GM12878 (cell line): ENCODE measurements at regions not wholly inside any gene's neighbourhood (a gene's known extent, or its start where the extent isn't known, plus 50 kb on each side); places are given as distances from the start of the nearest gene placed in this dataset.

Experiments used
- ATAC-seq: fragments of 200-7000 bp; cut with Tn5 transposase; 3 replicates; pipeline ENCODE4 v1.9.1; 2020; ENCODE audit warnings: mild to moderate bottlenecking, moderate library complexity
- BruUV-seq: library from RNA; stranded (reverse); fragments of 400-500 nt; replicated peaks from 2 replicates; lab custom pipeline; 2021; lab: Mats Ljungman, UMichigan
- CTCF ChIA-PET: fragments of 300-600 bp; sonication (Branson Sonifier 250); formaldehyde crosslinking; extraction: SDS; loops from one replicate; lab custom pipeline; 2021; ENCODE audit warnings: inconsistent platforms; lab: Yijun Ruan, JAX
- POLR2A ChIA-PET: fragments of 350-600 bp; formaldehyde crosslinking; extraction: SDS; loops from one replicate; lab custom pipeline; 2021; ENCODE audit warnings: inconsistent platforms; lab: Charles Lee
- RAD21 ChIA-PET: fragments of 300-600 bp; sonication (Branson Sonifier 250); formaldehyde crosslinking; loops from one replicate; lab custom pipeline; 2023; ENCODE audit warnings: antibody characterized with exemption; ENCODE audit not compliant: unreplicated experiment; lab: Charles Lee
- SMC1A ChIA-PET: fragments of 300-600 bp; sonication (Branson Sonifier 250); formaldehyde crosslinking; loops from one replicate; lab custom pipeline; 2023; ENCODE audit not compliant: unreplicated experiment, uncharacterized antibody; lab: Charles Lee
- DNase-seq: peaks from one replicate; pipeline ENCODE4 v3.0.0-alpha.2; 2011; ENCODE audit warnings: low read depth, low spot score
- FAIRE-seq: peaks from 3 replicates; lab custom pipeline; 2011; peaks lifted over from hg19 to GRCh38; lab: Jason Lieb, UNC
- H2AFZ ChIP-seq: 2 replicates; pipeline ENCODE4 v1.6.0; 2011; ENCODE audit warnings: low read depth, low read length, control low read depth; ENCODE audit not compliant: control insufficient read depth
- H3K27ac ChIP-seq: 2 replicates; pipeline ENCODE4 v1.5.1; 2011; ENCODE audit warnings: control low read depth; ENCODE audit not compliant: control insufficient read depth, insufficient read depth
- H3K27me3 ChIP-seq, 2 experiments: replicated peaks in 1 of 2; 2 replicates each; pipeline versions ENCODE4 v1.6.0 to v1.6.1; 2011; ENCODE audit warnings: low read length in 1 of 2; ENCODE audit not compliant: control insufficient read depth in 2 of 2, insufficient read depth in 2 of 2
- H3K36me3 ChIP-seq, 2 experiments: 2 replicates each; pipeline ENCODE4 v1.5.1; 2011; ENCODE audit warnings: low read length in 1 of 2; ENCODE audit not compliant: control insufficient read depth in 2 of 2, insufficient read depth in 2 of 2
- H3K4me1 ChIP-seq: 2 replicates; pipeline ENCODE4 v1.6.1; 2011; ENCODE audit warnings: mild to moderate bottlenecking, low read length, moderate library complexity, mixed read lengths; ENCODE audit not compliant: control insufficient read depth, insufficient read depth
- H3K4me2 ChIP-seq: 2 replicates; pipeline ENCODE4 v1.6.0; 2011; ENCODE audit warnings: control low read depth; ENCODE audit not compliant: control insufficient read depth, insufficient read depth
- H3K4me3 ChIP-seq: fragments of 200-600 bp; sonication (generic); 2 replicates; pipeline ENCODE4 v1.5.1; 2016
- H3K79me2 ChIP-seq: 2 replicates; pipeline ENCODE4 v1.6.0; 2011; ENCODE audit warnings: low read length; ENCODE audit not compliant: control insufficient read depth, insufficient read depth
- H3K9ac ChIP-seq: 2 replicates; pipeline ENCODE4 v1.8.0; 2011; ENCODE audit warnings: low read length, control low read depth, mixed read lengths; ENCODE audit not compliant: control insufficient read depth, insufficient read depth
- H3K9me3 ChIP-seq: replicated peaks from 3 replicates; pipeline ENCODE4 v1.5.1; 2011; ENCODE audit warnings: mild to moderate bottlenecking, low read length; ENCODE audit not compliant: control insufficient read depth, insufficient read depth
- H4K20me1 ChIP-seq: 2 replicates; pipeline ENCODE4 v1.6.0; 2011; ENCODE audit not compliant: control insufficient read depth, insufficient read depth
- CEBPB ChIP-seq, 2 experiments: fragments of 150-350 bp in 1 of 2; IDR thresholded peaks; 2 replicates each; pipeline ENCODE4 v1.6.1; 2012 to 2014; ENCODE audit warnings: low read depth in 2 of 2, low read length in 2 of 2, borderline replicate concordance in 1 of 2, inconsistent platforms in 1 of 2
- E2F8 ChIP-seq: fragments of 450-650 bp; IDR thresholded peaks from 2 replicates; pipeline ENCODE4 v1.6.1; 2018; ENCODE audit warnings: mild to moderate bottlenecking, low read depth, moderate library complexity; ENCODE audit not compliant: partially characterized antibody
- EED ChIP-seq: sonication (generic); IDR thresholded peaks from 2 replicates; pipeline ENCODE4 v1.6.1; 2016; ENCODE audit warnings: antibody characterized with exemption, low read depth
- ESRRA ChIP-seq: IDR thresholded peaks from 2 replicates; pipeline ENCODE4 v1.6.1; 2012; ENCODE audit warnings: mild to moderate bottlenecking, low read length, improper control_type of control experiment
- ETV6 ChIP-seq, 2 experiments: fragments of 450-650 bp in 1 of 2; IDR thresholded peaks in 1 of 2; conservative IDR thresholded peaks in 1 of 2; 2 replicates each; pipeline ENCODE4 v1.6.1; 2014; ENCODE audit warnings: antibody characterized with exemption in 1 of 2, borderline replicate concordance in 1 of 2, low read depth in 1 of 2, mild to moderate bottlenecking in 1 of 2, moderate library complexity in 1 of 2
- MTA2 ChIP-seq: fragments of 450-650 bp; IDR thresholded peaks from 2 replicates; pipeline ENCODE4 v1.6.1; 2016; ENCODE audit warnings: low read depth, mild to moderate bottlenecking, moderate library complexity
- NFYB ChIP-seq: IDR thresholded peaks from 2 replicates; pipeline ENCODE4 v1.6.1; 2011; ENCODE audit warnings: low read depth, mild to moderate bottlenecking, low read length, improper control_type of control experiment, moderate library complexity; ENCODE audit not compliant: insufficient read depth
- POLR2A ChIP-seq: IDR thresholded peaks from 2 replicates; pipeline ENCODE4 v1.6.1; 2011; ENCODE audit warnings: low read depth, mild to moderate bottlenecking, low read length
- RCOR1 ChIP-seq: conservative IDR thresholded peaks from 2 replicates; pipeline ENCODE4 v1.6.1; 2012; ENCODE audit warnings: low read depth, low read length, improper control_type of control experiment
- TCF3 ChIP-seq: IDR thresholded peaks from 2 replicates; pipeline ENCODE4 v1.6.1; 2012; ENCODE audit warnings: low read depth, mild to moderate bottlenecking, low read length, borderline replicate concordance; ENCODE audit not compliant: insufficient read depth
- ZNF622 ChIP-seq: fragments of 450-650 bp; IDR thresholded peaks from 2 replicates; pipeline ENCODE4 v1.6.1; 2017; ENCODE audit warnings: mild to moderate bottlenecking, inconsistent platforms
- WGBS: methylation state at CpG from one replicate; pipeline ENCODE4 v1.1.6; 2016; ENCODE audit warnings: low lambda C conversion rate; ENCODE audit not compliant: insufficient replicate concordance, insufficient coverage; ENCODE audit errors: missing lambda C conversion rate; 5-methylcytosine and 5-hydroxymethylcytosine counted together
- in situ Hi-C: fragments of 300-500 bp; cut with MboI; formaldehyde crosslinking; loops from 9 replicates; pipeline ENCODE4 v1.14.3; 2018; ENCODE audit warnings: mixed read lengths
- intact Hi-C: fragments of 100-400 bp; cut with micrococcal nuclease; formaldehyde crosslinking; loops from one replicate; pipeline ENCODE4 v1.14.2; 2022; ENCODE audit not compliant: unreplicated experiment
- TF ChIP-seq, protein P1 (sequence below): fragments of 450-650 bp; IDR thresholded peaks from 2 replicates; pipeline ENCODE4 v1.6.1; 2016; ENCODE audit warnings: mild to moderate bottlenecking, moderate library complexity, borderline replicate concordance
- TF ChIP-seq, protein P2 (sequence below): fragments of 450-650 bp; IDR thresholded peaks from 2 replicates; pipeline ENCODE4 v1.6.1; 2016; ENCODE audit warnings: mild to moderate bottlenecking

DNA sequence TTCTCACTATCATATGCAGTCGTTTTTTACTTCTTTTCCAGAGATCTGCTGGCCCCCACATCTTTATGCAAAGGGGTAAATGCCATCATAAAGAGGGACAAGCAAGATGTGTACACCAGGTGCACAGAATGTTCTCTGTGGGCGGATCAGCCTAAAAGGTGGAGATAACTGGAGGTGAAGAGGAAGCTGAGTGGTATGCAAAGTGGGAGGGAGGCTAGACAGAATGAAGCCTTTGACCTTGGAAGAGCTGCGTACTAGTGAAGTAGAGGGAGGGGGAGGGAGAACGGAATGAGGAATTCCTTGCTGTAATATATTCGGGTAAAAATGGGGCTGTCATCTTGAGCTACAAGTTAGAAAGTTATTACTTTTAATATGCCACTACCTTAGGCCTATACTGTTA, 287.5 kb upstream of the VRK2 start (continued):
- TF ChIP-seq ZNF622, result no peak

DNA sequence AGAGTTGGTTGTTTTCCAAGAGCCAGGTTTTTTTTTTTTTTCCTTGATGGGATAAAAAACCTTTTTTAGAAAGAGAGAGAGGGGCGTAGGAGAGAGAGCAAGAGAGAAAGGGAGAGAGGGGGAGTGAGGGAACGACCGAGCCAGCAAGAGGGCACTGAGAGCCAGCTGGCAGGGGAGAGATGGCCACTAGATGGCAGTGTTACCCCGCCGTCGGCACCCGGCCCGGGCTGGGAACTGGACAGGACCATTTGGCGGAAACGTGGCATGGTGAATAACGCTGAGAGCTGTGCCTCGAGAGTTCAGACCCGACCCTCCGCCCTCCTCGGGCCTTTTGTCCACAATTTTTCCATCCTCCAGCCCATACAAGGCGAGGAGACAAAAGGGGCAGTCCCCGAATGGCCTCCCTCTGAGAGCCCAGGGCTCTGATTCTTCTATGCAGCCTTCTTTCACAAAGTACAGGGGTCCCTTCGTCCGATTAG, 286.7 kb upstream of the VRK2 start:
- peak overlapping the region; percentile 56 for H3K4me2 ChIP-seq
- H3K79me2 ChIP-seq, result no peaks in the 10 kb centered on the region
- BruUV-seq, result no TSS peak
- WGBS, result under 1% methylated on average over 16 of the region's 19 CpGs
- H4K20me1 ChIP-seq, result no peaks in the 10 kb centered on the region
- no peaks in the 10 kb centered on the region for H3K27me3 ChIP-seq
- H3K4me3 ChIP-seq, result peak overlapping the region; percentile 58; the same call in 1 of the 2 replicates
- CTCF ChIA-PET, result interaction anchor here (0.6 to 4.7 kb wide), 34 partner anchors 9 to 1266 kb away, joined by 3 to 46 read pairs (median 4); no protein-coding TSS in a partner anchor
- no peaks in the 10 kb centered on the region for H3K36me3 ChIP-seq
- intact Hi-C loops (loop anchor here (1.0 to 10.0 kb wide), 8 partner anchors 123 to 1112 kb away; partner anchors contain the start of gene VRK2), in situ Hi-C loops (loop anchor here (5.0 kb wide), 1 partner anchor 687 kb away; no protein-coding TSS in a partner anchor)
- H2AFZ ChIP-seq, result peak overlapping the region; percentile 94
- H3K27ac ChIP-seq, result peak overlapping the region; percentile 73
- peak; percentile 84 for FAIRE-seq
- peaks cover 24% of the 10 kb centered on the region; the same call in 1 of the 2 replicates for H3K4me1 ChIP-seq
- RAD21 ChIA-PET, result interaction anchor here (0.7 to 2.3 kb wide), 28 partner anchors 10 to 1266 kb away, joined by 3 to 17 read pairs (median 4); no protein-coding TSS in a partner anchor
- peak; percentile 48 for DNase-seq
- POLR2A ChIA-PET, result interaction anchor here (0.6 to 1.1 kb wide), 2 partner anchors 45 to 49 kb away, joined by 3 read pairs; no protein-coding TSS in a partner anchor
- ATAC-seq, result peak; percentile 97
- SMC1A ChIA-PET, result interaction anchor here (0.7 to 3.7 kb wide), 34 partner anchors 10 to 793 kb away, joined by 3 to 25 read pairs (median 4); partner anchors contain the start of gene VRK2
- H3K9ac ChIP-seq, result peak overlapping the region; percentile 74
- H3K9me3 ChIP-seq, result no peaks in the 10 kb centered on the region
- TF ChIP-seq ZNF622 (no peak), TCF3 (peak; percentile 90; the same call in 1 of the 2 replicates), CEBPB (IDR thresholded peaks at IDR 0.05; ENCODE audit: borderline replicate concordance in 1 of 2, low read depth in 2 of 2, low read length in 2 of 2) (no peak), NFYB (no peak), ESRRA (no peak), POLR2A (no peak), EED (no peak), ETV6 (conservative IDR thresholded peaks at IDR 0.05 in 1 of 2, IDR thresholded peaks at IDR 0.05 in 1 of 2; ENCODE audit: borderline replicate concordance in 1 of 2, low read depth in 1 of 2) (peak in 1 of 2 experiments; percentile 12; a peak in 1 of 4 replicates), MTA2 (no peak), RCOR1 (no peak), E2F8 (no peak)
- TF ChIP-seq, protein P1, sequence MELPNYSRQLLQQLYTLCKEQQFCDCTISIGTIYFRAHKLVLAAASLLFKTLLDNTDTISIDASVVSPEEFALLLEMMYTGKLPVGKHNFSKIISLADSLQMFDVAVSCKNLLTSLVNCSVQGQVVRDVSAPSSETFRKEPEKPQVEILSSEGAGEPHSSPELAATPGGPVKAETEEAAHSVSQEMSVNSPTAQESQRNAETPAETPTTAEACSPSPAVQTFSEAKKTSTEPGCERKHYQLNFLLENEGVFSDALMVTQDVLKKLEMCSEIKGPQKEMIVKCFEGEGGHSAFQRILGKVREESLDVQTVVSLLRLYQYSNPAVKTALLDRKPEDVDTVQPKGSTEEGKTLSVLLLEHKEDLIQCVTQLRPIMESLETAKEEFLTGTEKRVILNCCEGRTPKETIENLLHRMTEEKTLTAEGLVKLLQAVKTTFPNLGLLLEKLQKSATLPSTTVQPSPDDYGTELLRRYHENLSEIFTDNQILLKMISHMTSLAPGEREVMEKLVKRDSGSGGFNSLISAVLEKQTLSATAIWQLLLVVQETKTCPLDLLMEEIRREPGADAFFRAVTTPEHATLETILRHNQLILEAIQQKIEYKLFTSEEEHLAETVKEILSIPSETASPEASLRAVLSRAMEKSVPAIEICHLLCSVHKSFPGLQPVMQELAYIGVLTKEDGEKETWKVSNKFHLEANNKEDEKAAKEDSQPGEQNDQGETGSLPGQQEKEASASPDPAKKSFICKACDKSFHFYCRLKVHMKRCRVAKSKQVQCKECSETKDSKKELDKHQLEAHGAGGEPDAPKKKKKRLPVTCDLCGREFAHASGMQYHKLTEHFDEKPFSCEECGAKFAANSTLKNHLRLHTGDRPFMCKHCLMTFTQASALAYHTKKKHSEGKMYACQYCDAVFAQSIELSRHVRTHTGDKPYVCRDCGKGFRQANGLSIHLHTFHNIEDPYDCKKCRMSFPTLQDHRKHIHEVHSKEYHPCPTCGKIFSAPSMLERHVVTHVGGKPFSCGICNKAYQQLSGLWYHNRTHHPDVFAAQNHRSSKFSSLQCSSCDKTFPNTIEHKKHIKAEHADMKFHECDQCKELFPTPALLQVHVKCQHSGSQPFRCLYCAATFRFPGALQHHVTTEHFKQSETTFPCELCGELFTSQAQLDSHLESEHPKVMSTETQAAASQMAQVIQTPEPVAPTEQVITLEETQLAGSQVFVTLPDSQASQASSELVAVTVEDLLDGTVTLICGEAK, result no peak
- TF ChIP-seq, protein P2, sequence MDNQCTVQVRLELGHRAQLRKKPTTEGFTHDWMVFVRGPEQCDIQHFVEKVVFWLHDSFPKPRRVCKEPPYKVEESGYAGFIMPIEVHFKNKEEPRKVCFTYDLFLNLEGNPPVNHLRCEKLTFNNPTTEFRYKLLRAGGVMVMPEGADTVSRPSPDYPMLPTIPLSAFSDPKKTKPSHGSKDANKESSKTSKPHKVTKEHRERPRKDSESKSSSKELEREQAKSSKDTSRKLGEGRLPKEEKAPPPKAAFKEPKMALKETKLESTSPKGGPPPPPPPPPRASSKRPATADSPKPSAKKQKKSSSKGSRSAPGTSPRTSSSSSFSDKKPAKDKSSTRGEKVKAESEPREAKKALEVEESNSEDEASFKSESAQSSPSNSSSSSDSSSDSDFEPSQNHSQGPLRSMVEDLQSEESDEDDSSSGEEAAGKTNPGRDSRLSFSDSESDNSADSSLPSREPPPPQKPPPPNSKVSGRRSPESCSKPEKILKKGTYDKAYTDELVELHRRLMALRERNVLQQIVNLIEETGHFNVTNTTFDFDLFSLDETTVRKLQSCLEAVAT, result no peak
